Esophagus (tissue), 2 donors: ENCODE measurements at regions not wholly inside any gene's neighbourhood (a gene's known extent, or its start where the extent isn't known, plus 50 kb on each side); places are given as distances from the start of the nearest gene placed in this dataset.
"Not testable (repeated sequence)": the region's sequence is repeated elsewhere in the genome, so short reads cannot be mapped to it uniquely, and the experiment has no call there.

Experiments
- H3K27ac ChIP-seq, 2 donors: one replicate each; pipeline ENCODE4 v1.5.1; 2013; ENCODE audit warnings: low read depth in 2 of 2, mild to moderate bottlenecking in 2 of 2, inconsistent platforms in 1 of 2, low read length in 1 of 2, moderate library complexity in 1 of 2
- H3K27me3 ChIP-seq, 2 donors: one replicate each; pipeline ENCODE4 v1.6.1; 2013; ENCODE audit warnings: low read length in 2 of 2, control low read depth in 1 of 2, mild to moderate bottlenecking in 1 of 2; ENCODE audit not compliant: insufficient read depth in 2 of 2, control insufficient read depth in 1 of 2
- H3K36me3 ChIP-seq, 2 donors: one replicate each; pipeline ENCODE4 v1.6.1; 2013; ENCODE audit warnings: low read length in 1 of 2; ENCODE audit not compliant: control insufficient read depth in 2 of 2, insufficient read depth in 2 of 2
- H3K4me1 ChIP-seq, 2 donors: one replicate each; pipeline ENCODE4 v1.6.1; 2013; ENCODE audit warnings: low read length in 1 of 2; ENCODE audit not compliant: control insufficient read depth in 2 of 2, insufficient read depth in 2 of 2
- H3K4me3 ChIP-seq, 2 donors: one replicate each; pipeline ENCODE4 v1.5.1; 2013; ENCODE audit warnings: low read length in 2 of 2, mild to moderate bottlenecking in 2 of 2, low read depth in 1 of 2, moderate library complexity in 1 of 2
- H3K9me3 ChIP-seq, 2 donors: one replicate each; pipeline ENCODE4 v1.6.1; 2013; ENCODE audit warnings: mild to moderate bottlenecking in 2 of 2, low read depth in 1 of 2, low read length in 1 of 2, moderate library complexity in 1 of 2; ENCODE audit not compliant: control insufficient read depth in 2 of 2, insufficient read depth in 1 of 2
- WGBS, 2 donors: extraction: QIAGEN DNeasy Blood & Tissue Kit; methylation state at CpG; one replicate each; pipeline ENCODE4 v1.1.7; 2013; 5-methylcytosine and 5-hydroxymethylcytosine counted together
- donor health status: healthy with polysubstance abuse.
- donor health status: Bipolar disorder and iron deficiency.

- 67 to 69% methylated on average over 4 of the region's 4 CpGs for WGBS, 2 donors
- no peaks in the 10 kb centered on the region for H3K27me3 ChIP-seq
- peaks cover 0 to 5% of the 10 kb centered on the region in 2 donors for H3K4me1 ChIP-seq
- H3K9me3 ChIP-seq, result peaks cover 3% of the 10 kb centered on the region in 2 donors
- H3K4me3 ChIP-seq, result no peak overlapping the region
- no peaks in the 10 kb centered on the region for H3K36me3 ChIP-seq
- H3K27ac ChIP-seq, result no peak overlapping the region
Observed at GRCh38 chr5:2091921-2092320, 209.2 kb upstream of the IRX4 start.

GRCh38 chr5:2087980-2088379 is 205.3 kb upstream of the IRX4 start:
- Histone ChIP-seq H3K4me3 (no peak overlapping the region), H3K4me1 (no peaks in the 10 kb centered on the region), H3K27me3 (no peaks in the 10 kb centered on the region), H3K36me3 (no peaks in the 10 kb centered on the region), H3K27ac (no peak overlapping the region), H3K9me3 (no peaks in the 10 kb centered on the region)
- 66 to 78% methylated on average over 2 of the region's 2 CpGs for WGBS, 2 donors

- 83 to 89% methylated on average over 7 of the region's 7 CpGs for whole genome bisulfite sequencing, 2 donors
- Histone ChIP-seq H3K4me3 (no peak overlapping the region), H3K27ac (no peak overlapping the region), H3K9me3 (no peaks in the 10 kb centered on the region), H3K36me3 (no peaks in the 10 kb centered on the region), H3K27me3 (no peaks in the 10 kb centered on the region), H3K4me1 (no peaks in the 10 kb centered on the region)
Observed at GRCh38 chr5:2075365-2075764, 192.6 kb upstream of the IRX4 start.

GRCh38 chr5:2071562-2071961 is 188.8 kb upstream of the IRX4 start:
- H3K4me3 ChIP-seq, result no peak overlapping the region
- no peak overlapping the region for H3K27ac ChIP-seq
- no peaks in the 10 kb centered on the region for H3K9me3 ChIP-seq
- WGBS, 2 donors, result 92 to 93% methylated on average over 5 of the region's 5 CpGs
- H3K4me1 ChIP-seq, result no peaks in the 10 kb centered on the region
- H3K27me3 ChIP-seq, result no peaks in the 10 kb centered on the region
- H3K36me3 ChIP-seq, result no peaks in the 10 kb centered on the region

- H3K4me1 ChIP-seq, H3K27ac ChIP-seq, H3K9me3 ChIP-seq, H3K27me3 ChIP-seq, H3K36me3 ChIP-seq, H3K4me3 ChIP-seq: not testable (repeated sequence)
- WGBS, 2 donors, result 63 to 69% methylated on average over 4 of the region's 4 CpGs
Observed at GRCh38 chr5:2070787-2071186, 188.1 kb upstream of the IRX4 start.

- no peaks in the 10 kb centered on the region for H3K4me1 ChIP-seq
- 59 to 80% methylated on average over 13 of the region's 13 CpGs for WGBS, 2 donors
- H3K27ac ChIP-seq, result no peak overlapping the region
- H3K27me3 ChIP-seq, result no peaks in the 10 kb centered on the region
- H3K36me3 ChIP-seq, result no peaks in the 10 kb centered on the region
- H3K4me3 ChIP-seq, result no peak overlapping the region
- H3K9me3 ChIP-seq, result no peaks in the 10 kb centered on the region
Observed at GRCh38 chr5:2068531-2068930, 185.8 kb upstream of the IRX4 start.

- Histone ChIP-seq H3K36me3 (no peaks in the 10 kb centered on the region), H3K27ac (no peak overlapping the region), H3K27me3 (no peaks in the 10 kb centered on the region), H3K4me3 (no peak overlapping the region), H3K4me1 (no peaks in the 10 kb centered on the region), H3K9me3 (no peaks in the 10 kb centered on the region)
- WGBS, 2 donors, result 65 to 71% methylated on average over 17 of the region's 17 CpGs
Observed at GRCh38 chr5:2066373-2066772, 183.6 kb upstream of the IRX4 start.

GRCh38 chr5:2063380-2063779 is 180.7 kb upstream of the IRX4 start:
- not testable (repeated sequence) for H3K4me3 ChIP-seq, H3K9me3 ChIP-seq, H3K27me3 ChIP-seq, H3K4me1 ChIP-seq, H3K36me3 ChIP-seq, H3K27ac ChIP-seq
- 81 to 82% methylated on average over 2 of the region's 2 CpGs for WGBS, 2 donors

GRCh38 chr5:2052687-2053086 is 170.0 kb upstream of the IRX4 start:
- no peak overlapping the region for H3K27ac ChIP-seq
- no peaks in the 10 kb centered on the region for H3K4me1 ChIP-seq
- no peaks in the 10 kb centered on the region for H3K36me3 ChIP-seq
- WGBS, 2 donors, result 87 to 92% methylated on average over 13 of the region's 13 CpGs
- no peak overlapping the region for H3K4me3 ChIP-seq
- H3K27me3 ChIP-seq, result no peaks in the 10 kb centered on the region
- H3K9me3 ChIP-seq, result no peaks in the 10 kb centered on the region

GRCh38 chr5:2049876-2050275 is 167.2 kb upstream of the IRX4 start:
- H3K27ac ChIP-seq, result no peak overlapping the region
- no peaks in the 10 kb centered on the region for H3K27me3 ChIP-seq
- no peak overlapping the region for H3K4me3 ChIP-seq
- no peaks in the 10 kb centered on the region for H3K36me3 ChIP-seq
- H3K9me3 ChIP-seq, result no peaks in the 10 kb centered on the region
- no peaks in the 10 kb centered on the region for H3K4me1 ChIP-seq
- whole genome bisulfite sequencing, 2 donors, result 56% methylated on average over 2 of the region's 2 CpGs
